GM03348 (cell line): ENCODE measurements at regions not wholly inside any gene's neighbourhood (a gene's known extent, or its start where the extent isn't known, plus 50 kb on each side); places are given as distances from the start of the nearest gene placed in this dataset.
"Not testable (repeated sequence)": the region's sequence is repeated elsewhere in the genome, so short reads cannot be mapped to it uniquely, and the experiment has no call there.

ENCODE experiments used
- DNase-seq: peaks from one replicate; pipeline ENCODE4 v3.0.0; 2012; ENCODE audit warnings: low spot score

DNA sequence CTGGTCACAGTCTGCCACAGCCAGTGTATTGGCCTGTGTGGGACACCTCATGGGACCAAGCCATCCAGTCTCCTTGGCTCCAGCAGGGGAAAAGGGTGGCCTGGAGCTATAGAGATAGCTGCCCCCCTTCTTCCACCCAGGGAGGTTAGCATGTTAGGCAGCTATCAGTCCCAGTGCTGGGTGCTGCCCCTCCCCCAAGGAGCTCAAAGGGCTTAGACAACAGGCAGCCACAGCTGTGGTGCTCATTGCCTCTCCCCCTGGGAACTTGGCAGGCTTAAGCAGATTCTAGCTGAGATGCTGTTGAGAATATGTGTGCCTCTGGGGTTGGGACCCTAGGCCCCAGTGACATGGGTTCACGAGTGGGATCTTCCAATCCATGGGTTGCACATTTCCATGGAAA, 226.0 kb upstream of the PTGER4 start:
- no peak for DNase-seq

DNA sequence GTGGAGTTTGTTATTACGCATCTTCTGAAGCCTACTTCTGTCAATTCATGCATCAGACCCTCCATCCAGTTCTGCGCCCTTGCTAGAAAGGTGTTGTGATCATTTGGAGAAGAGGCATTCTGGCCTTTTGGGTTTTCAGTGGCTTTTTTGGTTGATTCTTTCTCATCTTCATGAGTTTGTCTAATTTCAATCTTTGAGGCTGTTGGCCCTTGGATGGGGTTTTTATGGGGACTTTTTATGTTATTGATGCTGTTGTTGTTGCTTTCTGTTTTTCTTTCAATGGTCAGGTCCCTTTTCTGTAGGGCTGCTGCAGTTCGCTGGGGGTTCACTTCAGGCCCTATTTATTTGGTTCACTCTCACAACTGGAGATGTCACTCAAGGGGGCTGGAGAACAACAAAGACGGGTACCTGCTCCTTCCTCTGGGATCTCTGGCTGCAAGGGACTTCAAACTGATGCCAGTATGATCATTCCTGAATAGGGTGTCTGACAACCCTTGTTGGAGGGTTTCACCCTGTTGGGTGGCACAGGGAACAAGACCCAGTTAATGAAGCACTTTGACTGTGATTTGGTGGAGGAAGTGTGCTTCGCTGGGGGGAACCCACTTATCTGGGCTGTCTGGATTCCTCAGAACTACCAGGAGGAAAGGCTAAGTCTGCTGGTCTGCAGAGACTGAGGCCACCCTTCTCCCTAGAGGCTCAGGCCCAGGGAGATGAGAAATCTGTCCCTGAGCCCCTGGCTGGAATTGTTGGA, 226.7 kb upstream of the PTGER4 start:
- no peak for DNase-seq

DNA sequence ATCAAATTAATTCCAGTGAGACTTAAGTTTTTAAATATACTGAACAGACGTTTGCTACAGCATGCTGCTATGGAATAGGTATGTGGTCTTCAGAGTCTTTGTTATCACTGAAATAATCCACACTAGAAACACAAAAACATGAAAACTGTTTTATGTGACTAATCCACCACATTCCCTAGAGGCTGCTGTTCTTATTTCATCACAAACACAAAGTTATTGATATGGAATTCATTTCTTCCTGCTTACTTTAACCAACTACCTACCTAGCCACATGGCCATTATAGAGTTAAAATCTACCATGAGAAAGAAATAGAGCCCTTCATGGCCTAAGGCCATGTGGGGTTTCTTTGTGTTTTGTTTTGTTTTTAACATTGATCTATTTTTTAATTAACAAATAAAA, 232.3 kb upstream of the PTGER4 start:
- no peak for DNase-seq

DNA sequence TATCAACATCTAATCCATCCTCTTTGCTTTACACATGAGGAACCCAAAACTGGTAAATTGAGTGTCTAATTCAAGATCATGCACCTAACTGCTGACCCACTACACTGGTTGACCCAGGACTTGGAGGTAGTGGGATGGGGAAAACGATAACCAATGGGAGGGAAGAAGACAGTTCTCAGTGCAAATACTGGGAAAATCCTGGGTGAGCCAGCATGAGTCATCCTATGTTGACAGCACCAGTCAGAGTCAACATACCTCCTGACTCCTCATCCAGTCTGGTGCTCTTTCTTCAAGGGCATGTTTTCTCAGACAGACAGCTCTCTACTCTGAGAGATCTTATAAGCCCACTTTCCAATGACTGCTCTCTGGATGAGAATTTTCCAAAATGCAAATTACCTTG, 232.8 kb upstream of the PTGER4 start:
- peak; percentile 57 for DNase-seq

DNA sequence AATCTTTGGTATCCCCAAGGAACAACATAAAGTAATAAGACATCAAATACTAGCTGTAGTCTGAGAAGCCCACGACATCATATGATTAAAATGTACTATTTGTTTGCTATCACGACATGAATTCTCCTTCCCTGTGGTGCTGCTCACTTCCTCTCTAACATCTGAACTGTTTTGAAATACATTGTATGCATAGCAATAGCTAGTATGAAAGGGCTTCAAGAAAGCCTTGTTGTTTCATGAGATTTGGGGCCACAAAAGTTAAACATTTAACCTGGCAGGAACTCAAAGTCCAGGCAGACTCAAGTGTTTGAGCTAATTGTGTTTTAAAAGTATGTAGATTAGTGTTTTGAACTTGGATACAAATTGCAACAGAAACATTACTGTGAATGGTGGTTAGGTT, 237.4 kb upstream of the PTGER4 start:
- no peak for DNase-seq

DNA sequence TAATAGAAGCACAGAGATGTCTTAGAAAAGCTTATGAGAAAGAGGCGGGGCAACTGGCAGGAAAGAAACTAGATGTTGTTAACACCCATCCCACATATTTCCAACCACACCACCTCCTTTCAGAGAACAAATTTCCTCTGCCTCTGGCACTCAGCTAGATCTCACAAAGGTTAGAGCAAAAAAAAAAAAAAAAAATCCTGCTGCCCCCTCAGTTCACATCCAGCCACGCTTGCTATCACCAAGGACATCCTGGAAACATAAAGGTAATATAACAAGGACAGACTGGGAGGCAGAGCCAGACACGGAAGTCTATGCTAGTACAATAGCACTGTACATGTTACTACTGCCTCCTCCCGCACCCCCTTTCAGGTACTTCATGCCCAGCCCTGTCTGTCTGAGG, 238.0 kb upstream of the PTGER4 start:
- no peak for DNase-seq

DNA sequence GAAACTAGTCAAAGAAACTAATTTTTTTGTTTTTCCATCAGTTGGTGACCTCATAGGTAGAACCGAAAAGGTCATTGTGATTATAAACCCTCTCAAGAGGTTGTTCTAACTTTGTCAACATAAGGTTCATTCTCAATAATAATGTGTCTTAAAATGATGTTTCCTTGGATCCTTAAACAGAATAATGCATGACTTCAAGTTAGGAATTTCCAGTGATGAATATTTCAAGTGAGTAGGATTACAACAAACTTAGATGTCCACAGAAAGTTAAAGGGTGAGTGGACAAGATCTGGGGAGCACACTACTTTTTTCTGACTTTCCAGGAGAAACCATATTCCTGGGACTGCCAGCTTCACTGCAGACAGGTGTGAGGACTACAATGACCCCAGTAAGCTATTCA, 239.0 kb upstream of the PTGER4 start:
- DNase-seq: no peak

DNA sequence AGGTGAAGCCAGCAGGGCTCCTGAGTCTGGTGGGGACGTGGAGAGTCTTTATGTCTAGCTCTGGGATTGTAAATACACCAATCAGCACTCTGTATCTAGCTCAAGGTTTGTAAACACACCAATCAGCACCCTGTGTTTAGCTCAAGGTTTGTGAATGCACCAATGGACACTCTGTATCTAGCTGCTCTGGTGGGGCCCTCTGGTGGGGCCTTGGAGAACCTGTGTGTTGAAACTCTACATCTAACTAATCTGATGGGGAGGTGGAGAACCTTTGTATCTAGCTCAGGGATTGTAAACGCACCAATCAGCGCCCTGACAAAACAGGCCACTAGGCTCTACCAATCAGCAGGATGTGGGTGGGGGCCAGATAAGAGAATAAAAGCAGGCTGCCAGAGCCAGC, 240.6 kb upstream of the PTGER4 start:
- not testable (repeated sequence) for DNase-seq

DNA sequence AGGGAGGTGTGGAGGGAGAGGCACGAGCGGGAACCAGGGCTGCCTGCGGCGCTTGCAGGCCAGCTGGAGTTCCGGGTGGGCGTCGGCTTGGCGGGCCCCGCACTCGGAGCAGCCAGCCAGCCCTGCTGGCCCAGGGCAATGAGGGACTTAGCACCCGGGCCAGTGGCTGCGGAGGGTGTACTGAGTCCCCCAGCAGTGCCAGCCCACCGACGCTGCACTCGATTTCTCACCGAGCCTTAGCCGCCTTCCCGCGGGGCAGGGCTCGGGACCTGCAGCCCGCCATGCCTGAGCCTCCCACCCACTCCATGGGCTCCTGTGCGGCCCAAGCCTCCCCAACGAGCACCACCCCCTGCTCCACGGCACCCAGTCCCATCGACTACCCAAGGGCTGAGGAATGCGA, 241.1 kb upstream of the PTGER4 start:
- not testable (repeated sequence) for DNase-seq

DNA sequence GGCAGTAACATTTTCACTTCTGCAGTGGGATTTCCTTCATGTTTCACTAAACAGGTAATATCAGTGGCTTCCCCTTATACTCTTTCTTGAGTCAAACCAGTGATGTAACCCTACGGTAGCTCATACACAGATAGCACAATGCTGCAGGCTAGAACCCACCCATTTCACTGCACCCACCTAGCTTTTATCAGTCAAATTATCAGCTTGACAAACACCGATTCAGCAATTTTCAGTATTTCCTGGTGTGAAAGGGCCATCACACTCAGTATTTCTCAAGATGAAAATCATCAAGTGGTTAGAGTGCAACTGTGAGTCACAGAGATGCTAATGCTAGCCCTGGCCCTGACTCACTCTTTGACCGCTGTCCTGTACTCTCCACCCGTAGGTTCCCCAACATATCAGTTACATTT, 242.3 kb upstream of the PTGER4 start:
- DNase-seq: peak; percentile 39

DNA sequence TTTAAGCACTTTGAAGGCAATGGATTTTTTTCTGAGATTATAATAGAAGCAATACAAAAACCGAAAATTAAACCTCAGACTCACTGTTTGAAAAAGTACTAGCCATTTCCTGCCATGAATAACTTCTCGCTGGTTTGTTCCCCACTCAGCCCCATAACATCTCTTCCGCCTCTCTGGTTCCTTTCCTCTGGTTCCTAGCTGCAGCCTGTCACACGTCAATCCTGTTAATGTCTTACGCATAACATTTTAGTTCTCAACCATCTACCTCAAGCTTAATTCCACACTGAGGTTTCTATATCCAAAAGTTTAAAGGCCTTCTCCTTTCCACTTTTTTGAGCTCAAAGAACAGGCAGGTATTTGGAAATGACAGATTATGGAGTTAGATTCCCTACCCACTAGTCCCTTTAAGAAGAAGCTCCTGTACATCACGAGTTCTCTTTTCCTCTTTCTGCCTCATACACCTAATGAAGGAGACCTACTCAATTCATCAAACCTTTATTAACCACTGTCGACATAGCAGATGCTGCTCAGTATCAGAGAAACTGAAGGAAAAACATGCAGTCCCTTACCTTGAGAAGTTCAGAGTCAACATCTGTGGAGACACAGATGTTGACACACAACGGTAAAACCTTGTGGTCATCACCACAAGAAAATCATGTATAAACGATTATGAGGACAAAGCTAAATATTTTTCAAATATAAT, 243.0 kb upstream of the PTGER4 start:
- no peak for DNase-seq

DNA sequence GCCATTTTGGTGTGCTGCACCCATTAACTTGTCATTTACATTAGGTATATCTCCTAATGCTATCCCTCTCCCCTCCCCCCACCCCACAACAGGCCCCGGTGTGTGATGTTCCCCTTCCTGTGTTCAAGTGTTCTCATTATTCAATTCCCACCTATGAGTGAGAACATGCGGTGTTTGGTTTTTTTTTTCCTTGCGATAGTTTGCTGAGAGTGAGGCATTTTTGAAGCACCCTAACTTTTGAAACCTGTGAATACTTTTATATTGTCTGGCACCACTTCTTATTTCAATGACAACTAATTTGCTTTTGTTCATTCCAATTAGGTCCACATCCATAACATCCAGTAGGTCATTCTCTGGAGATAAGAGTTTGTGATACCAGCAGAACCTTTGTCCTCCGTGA, 244.0 kb upstream of the PTGER4 start:
- DNase-seq: not testable (repeated sequence)

DNA sequence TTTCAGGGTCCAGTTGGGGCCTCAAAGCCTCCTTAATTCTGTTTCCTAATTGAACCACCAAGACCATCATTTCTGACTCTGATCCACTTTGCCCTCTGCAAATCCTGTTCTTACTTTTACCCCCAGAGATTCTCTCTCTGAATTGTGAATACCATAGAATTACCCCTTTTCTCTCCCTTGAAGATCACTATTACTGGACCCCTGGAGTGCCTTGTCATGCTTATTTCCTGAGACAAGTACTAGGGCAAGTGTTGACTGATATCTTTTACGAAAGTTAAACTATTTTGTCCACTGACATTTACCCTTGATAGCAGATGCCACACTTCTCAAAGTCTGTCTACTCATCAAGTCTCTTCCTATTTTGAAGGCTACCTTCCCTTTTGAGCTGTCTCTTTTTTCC, 246.9 kb upstream of the PTGER4 start:
- no peak for DNase-seq

DNA sequence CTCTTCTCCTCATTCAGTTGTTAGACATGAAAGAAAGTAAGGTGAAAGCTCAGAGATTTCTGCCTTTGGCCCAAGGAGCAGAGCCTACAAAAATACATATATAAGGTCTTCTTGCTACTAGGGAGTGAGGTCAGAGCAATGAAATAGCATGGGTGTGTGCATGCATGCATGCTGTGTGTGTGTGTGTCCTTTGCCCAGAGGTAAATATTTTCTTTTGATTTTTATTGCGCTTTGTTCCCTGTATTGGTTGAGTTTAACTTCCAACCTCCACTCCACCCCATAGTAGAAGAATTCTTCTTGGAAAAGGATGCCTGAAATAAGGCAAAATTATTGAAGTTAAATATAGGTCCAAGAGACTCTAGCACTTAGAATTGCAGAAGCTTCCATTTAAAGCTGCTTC, 248.0 kb upstream of the PTGER4 start:
- no peak for DNase-seq

DNA sequence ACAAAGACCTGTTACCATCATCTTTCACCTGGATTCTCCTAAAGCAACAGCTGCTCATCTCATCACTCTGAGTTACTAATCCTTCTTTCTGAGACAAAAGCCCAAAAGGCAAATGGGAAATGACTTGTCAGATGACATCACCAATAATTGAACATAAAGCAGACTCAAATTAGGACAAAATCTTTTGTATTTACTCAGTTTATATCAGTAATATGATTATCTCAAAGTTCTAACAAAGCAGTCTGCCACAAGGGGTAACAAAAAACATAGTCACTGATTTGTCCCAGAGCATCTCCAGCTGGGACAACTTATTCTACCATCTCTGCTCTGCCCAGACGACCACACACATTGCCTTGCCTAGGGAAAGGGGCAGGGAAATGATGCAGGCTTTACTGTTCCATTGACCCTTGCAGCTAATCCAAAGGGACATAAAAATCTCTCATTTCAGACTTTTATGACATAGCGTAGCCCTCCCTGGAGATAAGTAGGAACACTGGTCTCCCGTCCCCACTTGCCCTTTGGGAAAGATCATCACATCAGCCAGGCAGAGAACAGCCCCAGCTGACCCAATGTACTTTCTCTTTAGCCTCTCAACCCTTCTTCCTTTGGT, 249.5 kb upstream of the PTGER4 start:
- no peak for DNase-seq

DNA sequence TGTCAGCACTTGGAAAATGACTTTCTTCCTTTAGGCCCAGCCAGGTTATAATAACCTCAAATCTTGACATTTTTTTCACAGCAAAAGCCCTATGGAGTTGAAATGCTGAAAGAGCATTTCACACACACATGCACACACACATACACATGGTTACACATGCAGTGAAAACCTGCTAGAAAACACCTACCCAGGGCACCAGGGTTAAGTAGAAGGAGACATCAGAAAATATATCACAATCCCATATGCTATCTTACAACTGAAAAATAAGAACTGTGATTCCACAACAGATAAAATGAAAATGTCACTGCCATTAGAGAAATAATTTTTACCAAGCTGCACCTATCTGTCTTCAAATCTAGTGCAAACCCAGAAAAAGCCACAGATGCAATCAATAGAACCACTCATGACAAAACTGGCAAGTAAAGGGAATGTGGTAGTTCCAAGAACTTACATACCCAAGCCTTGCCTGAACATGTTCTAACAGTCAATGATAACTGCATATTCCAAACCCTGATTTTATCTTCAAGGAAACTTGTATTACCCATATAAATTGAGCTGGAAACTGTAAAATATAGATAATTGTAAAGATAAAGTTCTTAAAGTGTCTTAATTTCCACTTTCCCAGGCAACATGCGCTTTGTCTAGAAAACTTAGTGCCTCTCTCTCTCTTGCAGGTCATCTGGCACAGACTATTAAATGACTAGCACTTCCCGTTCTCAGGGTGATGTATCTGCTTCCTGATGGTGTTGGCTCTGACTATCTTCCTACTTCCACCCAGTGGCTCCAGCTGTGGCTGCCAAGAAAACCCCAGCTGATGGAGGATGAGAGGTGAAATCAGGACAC, 250.2 kb upstream of the PTGER4 start:
- DNase-seq: peak; percentile 6

DNA sequence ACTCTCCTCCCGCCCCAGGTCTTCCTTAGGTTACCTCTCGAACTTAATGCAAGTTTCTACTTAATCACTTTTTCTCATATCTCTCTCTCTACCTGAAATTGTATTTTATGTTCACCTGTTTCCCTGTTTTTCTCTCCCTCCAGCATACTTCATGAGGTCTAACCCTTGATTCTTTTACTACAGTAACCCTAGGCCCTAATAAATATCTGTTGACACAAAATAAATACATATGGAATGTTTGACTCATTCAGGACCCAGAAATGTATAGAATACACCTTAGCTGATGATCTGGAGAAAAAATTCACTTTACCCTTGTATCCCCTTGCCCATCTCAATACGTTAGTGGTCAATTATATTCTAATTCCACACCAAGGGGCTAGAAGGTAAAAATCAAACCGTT, 250.9 kb upstream of the PTGER4 start:
- DNase-seq: no peak

DNA sequence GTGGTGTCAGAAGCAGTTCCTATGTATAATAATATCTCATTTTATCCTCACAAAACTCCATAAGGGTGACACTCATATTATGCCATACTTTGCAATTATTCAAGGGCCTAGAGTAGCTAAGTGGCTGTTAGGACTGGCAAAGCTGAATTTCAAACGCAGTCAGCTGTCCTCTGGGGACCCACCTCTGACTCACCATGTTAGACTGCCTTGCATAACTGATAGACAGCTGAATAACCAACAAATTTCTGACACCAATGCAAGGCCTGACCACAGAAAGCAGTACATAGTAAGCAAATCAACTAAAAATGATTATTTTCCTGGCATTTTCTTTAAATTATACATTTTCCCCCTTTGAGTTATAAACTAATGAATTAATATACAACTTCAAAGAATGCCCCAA, 251.6 kb upstream of the PTGER4 start:
- peak; percentile 60 for DNase-seq

DNA sequence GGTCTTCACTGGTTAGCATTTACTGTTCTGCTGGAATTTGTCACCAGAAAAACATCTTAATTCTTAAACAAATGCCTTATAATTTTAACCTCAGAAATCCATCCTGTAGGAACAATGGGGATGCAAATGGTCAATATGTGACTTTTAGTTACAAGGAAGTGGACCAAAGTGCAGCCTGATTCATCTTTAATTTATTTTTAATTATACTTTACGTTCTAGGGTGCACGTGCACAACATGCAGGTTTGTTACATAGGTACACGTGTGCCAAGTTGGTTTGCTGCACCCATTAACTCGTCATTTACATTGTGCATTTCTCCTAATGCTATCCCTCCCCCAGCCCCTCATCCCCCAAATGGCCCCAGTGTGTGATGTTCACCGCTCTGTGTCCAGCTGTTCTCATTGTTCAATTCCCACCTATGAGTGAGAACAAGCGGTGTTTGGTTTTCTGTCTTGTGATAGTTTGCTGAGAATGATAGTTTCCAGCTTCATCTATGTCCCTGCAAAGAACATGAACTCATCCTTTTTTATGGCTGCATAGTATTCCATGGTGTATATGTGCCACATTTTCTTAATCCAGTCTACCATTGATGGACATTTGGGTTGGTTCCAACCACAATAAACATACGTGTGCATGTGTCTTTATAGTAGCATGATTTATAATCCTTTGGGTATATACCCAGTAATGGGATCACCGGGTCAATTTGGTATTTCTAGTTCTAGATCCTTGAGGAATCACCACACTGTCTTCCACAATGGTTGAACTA, 262.5 kb upstream of the PTGER4 start:
- DNase-seq: not testable (repeated sequence)

DNA sequence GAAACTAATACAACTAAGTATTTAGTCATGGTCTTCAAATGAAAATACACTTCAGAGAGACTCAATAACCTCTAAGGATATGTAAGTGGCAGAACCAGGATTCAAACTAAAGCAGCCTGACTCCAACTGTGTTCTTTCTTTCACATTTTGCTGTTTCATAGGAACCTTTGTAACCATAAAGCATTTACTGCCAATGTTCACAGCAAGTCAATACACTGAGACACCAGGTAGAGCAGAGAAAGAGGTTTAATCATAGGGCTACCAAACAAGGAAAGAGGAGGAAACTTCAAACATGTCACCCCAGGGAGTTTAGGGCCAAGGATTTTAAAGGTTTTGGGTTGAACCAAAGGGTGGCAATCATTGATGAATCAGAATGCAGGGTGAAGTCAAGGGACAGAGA, 263.1 kb upstream of the PTGER4 start:
- DNase-seq: no peak

DNA sequence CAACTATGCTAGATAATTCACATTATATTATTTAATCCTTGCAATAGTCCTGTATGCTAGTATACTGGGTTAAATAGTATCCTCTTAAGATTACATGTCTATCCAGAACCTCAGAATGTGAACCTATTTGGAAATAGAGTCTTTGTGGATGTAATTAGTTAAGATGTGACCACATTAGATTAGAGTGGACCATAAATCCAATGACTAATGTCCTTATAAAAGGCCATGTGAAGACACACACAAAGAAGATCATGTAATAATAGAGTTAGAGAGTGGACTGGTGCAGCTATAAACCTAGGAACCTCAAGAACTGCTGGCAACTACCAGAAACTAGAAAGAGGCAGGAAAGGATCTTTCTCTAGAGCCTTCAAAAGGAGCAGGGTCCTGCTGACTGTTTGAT, 263.6 kb upstream of the PTGER4 start:
- DNase-seq: no peak

DNA sequence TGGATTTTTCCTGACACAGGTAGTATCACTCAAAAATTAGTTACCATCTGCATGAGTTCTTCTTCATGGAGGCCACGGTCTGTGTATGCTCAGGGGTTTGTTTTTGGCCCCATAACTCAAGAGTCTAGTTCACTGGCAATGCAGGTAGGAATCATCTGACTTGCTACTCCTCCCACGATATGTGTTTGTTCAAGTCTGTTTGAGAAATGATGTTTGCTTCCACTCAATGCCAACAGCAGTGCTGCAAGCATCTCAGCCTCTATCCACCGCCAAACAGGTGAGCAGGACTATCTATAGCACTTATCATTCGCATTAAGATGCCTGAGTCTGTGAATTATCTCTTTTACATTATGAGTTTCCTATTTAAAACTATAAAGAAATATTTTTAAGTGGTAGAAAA, 264.8 kb upstream of the PTGER4 start:
- no peak for DNase-seq
